BJ (cell line): ENCODE measurements at regions not wholly inside any gene's neighbourhood (a gene's known extent, or its start where the extent isn't known, plus 50 kb on each side); places are given as distances from the start of the nearest gene placed in this dataset.

Source experiments
- CTCF ChIA-PET: fragments of 350-600 bp; formaldehyde crosslinking; extraction: SDS; loops from one replicate; lab custom pipeline; 2021; ENCODE audit warnings: antibody characterized with exemption, inconsistent platforms; lab: Yijun Ruan, JAX
- POLR2A ChIA-PET: fragments of 300-600 bp; sonication (Branson Sonifier 250); formaldehyde crosslinking; extraction: SDS; loops from one replicate; lab custom pipeline; 2021; ENCODE audit warnings: antibody characterized with exemption; lab: Charles Lee
- DNase-seq: peaks from one replicate; pipeline ENCODE4 v3.0.0-alpha.2; 2011; ENCODE audit warnings: low read depth
- H3K27me3 ChIP-seq: 2 replicates; pipeline ENCODE4 v1.6.0; 2011; ENCODE audit warnings: low read length; ENCODE audit not compliant: control insufficient read depth, insufficient read depth
- H3K36me3 ChIP-seq: 2 replicates; pipeline ENCODE4 v1.5.1; 2011; ENCODE audit warnings: low read length; ENCODE audit not compliant: control insufficient read depth, insufficient read depth
- H3K4me3 ChIP-seq: 2 replicates; pipeline ENCODE4 v1.5.1; 2011; ENCODE audit warnings: low read depth, mild to moderate bottlenecking, control low read depth, low read length
- TF ChIP-seq, protein P1 (sequence below): IDR thresholded peaks from 2 replicates; pipeline ENCODE4 v1.5.1; 2011; ENCODE audit warnings: low read depth, mild to moderate bottlenecking, control low read depth, inconsistent platforms, low read length, moderate library complexity; ENCODE audit not compliant: insufficient read depth

- no peaks in the 10 kb centered on the region for H3K36me3 ChIP-seq
- DNase-seq, result no peak
- no peaks in the 10 kb centered on the region for H3K27me3 ChIP-seq
- H3K4me3 ChIP-seq, result no peak overlapping the region
- CTCF ChIA-PET, result no interaction called here
- POLR2A ChIA-PET, result no interaction called here
- TF ChIP-seq, protein P1, sequence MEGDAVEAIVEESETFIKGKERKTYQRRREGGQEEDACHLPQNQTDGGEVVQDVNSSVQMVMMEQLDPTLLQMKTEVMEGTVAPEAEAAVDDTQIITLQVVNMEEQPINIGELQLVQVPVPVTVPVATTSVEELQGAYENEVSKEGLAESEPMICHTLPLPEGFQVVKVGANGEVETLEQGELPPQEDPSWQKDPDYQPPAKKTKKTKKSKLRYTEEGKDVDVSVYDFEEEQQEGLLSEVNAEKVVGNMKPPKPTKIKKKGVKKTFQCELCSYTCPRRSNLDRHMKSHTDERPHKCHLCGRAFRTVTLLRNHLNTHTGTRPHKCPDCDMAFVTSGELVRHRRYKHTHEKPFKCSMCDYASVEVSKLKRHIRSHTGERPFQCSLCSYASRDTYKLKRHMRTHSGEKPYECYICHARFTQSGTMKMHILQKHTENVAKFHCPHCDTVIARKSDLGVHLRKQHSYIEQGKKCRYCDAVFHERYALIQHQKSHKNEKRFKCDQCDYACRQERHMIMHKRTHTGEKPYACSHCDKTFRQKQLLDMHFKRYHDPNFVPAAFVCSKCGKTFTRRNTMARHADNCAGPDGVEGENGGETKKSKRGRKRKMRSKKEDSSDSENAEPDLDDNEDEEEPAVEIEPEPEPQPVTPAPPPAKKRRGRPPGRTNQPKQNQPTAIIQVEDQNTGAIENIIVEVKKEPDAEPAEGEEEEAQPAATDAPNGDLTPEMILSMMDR, result no peak
Observed at GRCh38 chr10:36630267-36630666, 495.1 kb upstream of the ANKRD30A start.

DNA sequence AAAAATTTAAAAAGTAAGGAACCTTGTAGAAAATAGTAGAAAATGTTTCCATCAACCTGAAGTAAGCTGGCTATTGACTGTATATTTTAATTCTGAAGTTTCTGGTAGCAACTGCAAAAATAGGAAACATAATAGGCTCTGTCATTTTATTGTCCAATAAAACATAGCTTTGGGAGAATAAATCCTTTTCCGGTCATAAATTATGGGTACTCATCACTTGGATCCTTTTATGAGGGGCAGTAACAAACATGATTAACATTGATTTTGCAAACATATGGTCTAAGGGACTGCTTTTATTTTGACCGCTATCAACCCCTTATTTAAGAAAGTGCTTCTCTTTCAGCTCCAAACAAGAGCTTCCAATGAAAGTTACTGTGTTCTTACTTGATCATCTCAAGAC is 495.9 kb upstream of the ANKRD30A start:
- TF ChIP-seq, protein P1, result no peak
- no peak for DNase-seq
- ChIA-PET CTCF (no interaction called here), POLR2A (no interaction called here)
- Histone ChIP-seq H3K27me3 (no peaks in the 10 kb centered on the region), H3K4me3 (no peak overlapping the region), H3K36me3 (no peaks in the 10 kb centered on the region)

DNA sequence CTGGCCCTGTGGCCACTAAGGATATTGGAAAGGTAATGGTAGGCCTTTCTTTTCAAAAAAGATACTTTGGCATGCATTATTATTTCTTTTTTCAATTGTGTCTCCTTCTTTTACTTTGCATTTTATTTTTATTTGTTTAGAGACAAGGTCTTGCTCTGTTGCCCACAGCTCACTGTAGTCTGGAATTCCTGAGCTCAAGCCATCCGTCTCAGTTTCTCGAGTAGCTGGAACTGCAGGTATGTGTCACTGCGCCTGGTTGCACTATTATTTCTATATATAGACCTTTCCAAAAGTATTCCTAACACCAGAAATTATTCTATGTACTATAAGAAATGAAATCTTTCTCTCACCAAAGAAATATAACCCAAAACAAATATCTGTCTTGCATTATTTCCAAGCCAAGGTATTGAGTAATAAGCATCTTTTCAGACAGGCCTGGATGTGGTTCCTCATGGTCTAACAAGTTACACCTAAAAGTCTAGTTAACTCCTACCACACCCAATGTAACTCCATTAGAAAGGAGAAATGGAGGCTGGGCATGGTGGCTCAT is 500.8 kb upstream of the ANKRD30A start:
- Histone ChIP-seq H3K36me3 (no peaks in the 10 kb centered on the region), H3K4me3 (no peak overlapping the region), H3K27me3 (no peaks in the 10 kb centered on the region)
- no peak for DNase-seq
- ChIA-PET POLR2A (no interaction called here), CTCF (no interaction called here)
- TF ChIP-seq, protein P1, result no peak

DNA sequence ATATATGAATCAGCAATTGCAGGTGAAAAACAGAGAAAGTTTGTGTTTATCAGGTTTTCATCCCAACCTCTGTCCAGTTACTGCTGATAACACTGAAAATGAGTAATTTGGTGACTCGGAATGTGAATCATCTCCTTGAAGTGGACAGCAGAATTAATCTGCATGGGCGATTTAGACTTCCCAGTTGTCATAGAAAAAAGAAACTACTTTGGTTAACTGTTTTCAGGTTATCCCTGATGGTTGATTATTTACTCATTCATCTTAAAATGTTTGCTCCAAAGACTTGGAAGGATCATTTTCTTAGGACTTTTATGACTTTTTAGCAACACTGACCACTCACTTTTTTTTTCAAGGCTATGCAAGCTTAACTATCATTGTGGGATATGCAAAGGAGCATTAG is 504.1 kb upstream of the ANKRD30A start:
- POLR2A ChIA-PET, result no interaction called here
- TF ChIP-seq, protein P1, result no peak

GRCh38 chr10:36612436-36612835 is 513.0 kb upstream of the ANKRD30A start:
- POLR2A ChIA-PET, result no interaction called here
- CTCF ChIA-PET, result no interaction called here
- no peaks in the 10 kb centered on the region for H3K36me3 ChIP-seq
- H3K4me3 ChIP-seq, result no peak overlapping the region
- H3K27me3 ChIP-seq, result no peaks in the 10 kb centered on the region
- DNase-seq, result no peak
- TF ChIP-seq, protein P1, result no peak

More for the DNA sequence above, 504.1 kb upstream of the ANKRD30A start:
- Histone ChIP-seq H3K36me3 (no peaks in the 10 kb centered on the region), H3K27me3 (no peaks in the 10 kb centered on the region), H3K4me3 (no peak overlapping the region)
- CTCF ChIA-PET, result no interaction called here
- DNase-seq, result no peak
